ENCODE measurements at regions not wholly inside any gene's neighbourhood (a gene's known extent, or its start where the extent isn't known, plus 50 kb on each side); places are given as distances from the start of the nearest gene placed in this dataset.
A peak's percentile ranks its signal among the peaks of the same experiment; 100 is the strongest.

GRCh38 chr7:144969787-144970186 is 133.9 kb upstream of the TPK1 start:
- WGBS (ENCODE audit: insufficient coverage, low coverage, missing lambda C conversion rate), result 1% methylated on average over 3 of the region's 3 CpGs
- ATAC-seq (no peak), DNase-seq (ENCODE audit: extremely low read depth in 1 of 4, low spot score in 3 of 4) (no peak), FAIRE-seq (peak; percentile 26)
- intact Hi-C loops (cut with micrococcal nuclease) (no loop called here), in situ Hi-C loops (cut with MboI) (no loop called here)
- H3K4me1 ChIP-seq (replicated peaks in 1 of 2; ENCODE audit: control insufficient read depth in 2 of 2, insufficient read depth in 2 of 2, low read length in 2 of 2), result no peaks in the 10 kb centered on the region
- no peak overlapping the region for H3K27ac ChIP-seq (ENCODE audit: extremely low read depth, low read depth, low read length)
- no peak overlapping the region for H2AFZ ChIP-seq (ENCODE audit: low read depth, low read length)
- no TSS peak for BruUV-seq (replicated peaks)
- H3K79me2 ChIP-seq (ENCODE audit: control insufficient read depth, insufficient read depth, low read length), result no peaks in the 10 kb centered on the region
- no peaks in the 10 kb centered on the region for H3K27me3 ChIP-seq (ENCODE audit: control insufficient read depth in 2 of 2, insufficient read depth in 2 of 2, low read length in 2 of 2)
- H4K20me1 ChIP-seq (replicated peaks; ENCODE audit: control insufficient read depth, insufficient read depth, low read length), result no peaks in the 10 kb centered on the region
- no peaks in the 10 kb centered on the region for H3K36me3 ChIP-seq (ENCODE audit: control insufficient read depth, insufficient read depth, low read length)
- ChIA-PET POLR2A (no interaction called here), CTCF (ENCODE audit: low intra/inter-chr PET ratio) (no interaction called here)
- TF ChIP-seq HINFP (tag; conservative IDR thresholded peaks at IDR 0.05; ENCODE audit: low read depth) (no peak), ARID2 (IDR thresholded peaks at IDR 0.05) (no peak), ZNF280B (CRISPR knock-in tag; IDR thresholded peaks at IDR 0.05) (no peak), ZNF707 (CRISPR knock-in tag; conservative IDR thresholded peaks at IDR 0.05) (no peak), ZNF668 (CRISPR knock-in tag; IDR thresholded peaks at IDR 0.05) (no peak)
- no peaks in the 10 kb centered on the region for H3K9me1 ChIP-seq (ENCODE audit: control insufficient read depth, insufficient read depth, low read length)
- H3K4me2 ChIP-seq (ENCODE audit: insufficient read depth, low read length), result no peak overlapping the region
- H3K4me3 ChIP-seq, result no peak overlapping the region
- no peaks in the 10 kb centered on the region for H3K9me3 ChIP-seq (replicated peaks; ENCODE audit: control insufficient read depth, insufficient read depth, low read depth, low read length)
- H3K9ac ChIP-seq (ENCODE audit: insufficient read depth in 1 of 2, low read depth in 2 of 2, low read length in 2 of 2), result no peak overlapping the region

All from K562 (cell line).